HG03135 (cell line): ENCODE measurements at regions not wholly inside any gene's neighbourhood (a gene's known extent, or its start where the extent isn't known, plus 50 kb on each side); places are given as distances from the start of the nearest gene placed in this dataset.
A peak's percentile ranks its signal among the peaks of the same experiment; 100 is the strongest.

ENCODE experiments used
- ATAC-seq: cut with Tn5 transposase; IDR thresholded peaks from one replicate; pipeline ENCODE4 v1.9.1; 2021; ENCODE audit warnings: mild to moderate bottlenecking, moderate library complexity; ENCODE audit not compliant: unreplicated experiment

- ATAC-seq, result no peak
Measured at GRCh38 chr1:96632045-96632664, 89.4 kb upstream of the PTBP2 start.

- ATAC-seq, result no peak
Measured at GRCh38 chr1:96633695-96634094, 87.9 kb upstream of the PTBP2 start.

- ATAC-seq, result no peak
Measured at GRCh38 chr1:96634883-96635282, 86.7 kb upstream of the PTBP2 start.

GRCh38 chr1:96641282-96641681, 80.3 kb upstream of the PTBP2 start:
- no peak for ATAC-seq

GRCh38 chr1:96643519-96643918, 78.1 kb upstream of the PTBP2 start:
- no peak for ATAC-seq

- ATAC-seq, result peak; percentile 64
Measured at GRCh38 chr1:96649301-96649700, 72.3 kb upstream of the PTBP2 start.

- ATAC-seq, result no peak
Measured at GRCh38 chr1:96651517-96651916, 70.1 kb upstream of the PTBP2 start.

GRCh38 chr1:96660051-96660450, 61.5 kb upstream of the PTBP2 start:
- no peak for ATAC-seq

GRCh38 chr1:96660503-96660902, 61.1 kb upstream of the PTBP2 start:
- ATAC-seq, result no peak
